Kidney epithelial cell (primary cell): ENCODE measurements at regions not wholly inside any gene's neighbourhood (a gene's known extent, or its start where the extent isn't known, plus 50 kb on each side); places are given as distances from the start of the nearest gene placed in this dataset.

Source experiments
- DNase-seq: peaks from one replicate; pipeline ENCODE4 v3.0.0-alpha.2; 2010; ENCODE audit warnings: low read depth
- H3K27me3 ChIP-seq: 2 replicates; pipeline ENCODE4 v1.6.0; 2011; ENCODE audit warnings: low read length; ENCODE audit not compliant: control insufficient read depth, insufficient read depth
- H3K36me3 ChIP-seq: 2 replicates; pipeline ENCODE4 v1.5.1; 2011; ENCODE audit warnings: low read length; ENCODE audit not compliant: control insufficient read depth, insufficient read depth
- H3K4me3 ChIP-seq: 2 replicates; pipeline ENCODE4 v1.5.1; 2011; ENCODE audit warnings: low read depth, mild to moderate bottlenecking, control low read depth, low read length
- TF ChIP-seq, protein P1 (sequence below): IDR thresholded peaks from 2 replicates; pipeline ENCODE4 v1.5.1; 2011; ENCODE audit warnings: mild to moderate bottlenecking, moderate library complexity, low read length, control low read depth, inconsistent platforms; ENCODE audit not compliant: insufficient read depth, poor library complexity, severe bottlenecking

- H3K4me3 ChIP-seq = no peak overlapping the region
- no peaks in the 10 kb centered on the region for H3K36me3 ChIP-seq
- no peaks in the 10 kb centered on the region for H3K27me3 ChIP-seq
- no peak for DNase-seq
- TF ChIP-seq, protein P1, sequence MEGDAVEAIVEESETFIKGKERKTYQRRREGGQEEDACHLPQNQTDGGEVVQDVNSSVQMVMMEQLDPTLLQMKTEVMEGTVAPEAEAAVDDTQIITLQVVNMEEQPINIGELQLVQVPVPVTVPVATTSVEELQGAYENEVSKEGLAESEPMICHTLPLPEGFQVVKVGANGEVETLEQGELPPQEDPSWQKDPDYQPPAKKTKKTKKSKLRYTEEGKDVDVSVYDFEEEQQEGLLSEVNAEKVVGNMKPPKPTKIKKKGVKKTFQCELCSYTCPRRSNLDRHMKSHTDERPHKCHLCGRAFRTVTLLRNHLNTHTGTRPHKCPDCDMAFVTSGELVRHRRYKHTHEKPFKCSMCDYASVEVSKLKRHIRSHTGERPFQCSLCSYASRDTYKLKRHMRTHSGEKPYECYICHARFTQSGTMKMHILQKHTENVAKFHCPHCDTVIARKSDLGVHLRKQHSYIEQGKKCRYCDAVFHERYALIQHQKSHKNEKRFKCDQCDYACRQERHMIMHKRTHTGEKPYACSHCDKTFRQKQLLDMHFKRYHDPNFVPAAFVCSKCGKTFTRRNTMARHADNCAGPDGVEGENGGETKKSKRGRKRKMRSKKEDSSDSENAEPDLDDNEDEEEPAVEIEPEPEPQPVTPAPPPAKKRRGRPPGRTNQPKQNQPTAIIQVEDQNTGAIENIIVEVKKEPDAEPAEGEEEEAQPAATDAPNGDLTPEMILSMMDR = no peak
These were observed 59.2 kb upstream of the SPAG17 start for GRCh38 chr1:118244194-118244593.

DNA sequence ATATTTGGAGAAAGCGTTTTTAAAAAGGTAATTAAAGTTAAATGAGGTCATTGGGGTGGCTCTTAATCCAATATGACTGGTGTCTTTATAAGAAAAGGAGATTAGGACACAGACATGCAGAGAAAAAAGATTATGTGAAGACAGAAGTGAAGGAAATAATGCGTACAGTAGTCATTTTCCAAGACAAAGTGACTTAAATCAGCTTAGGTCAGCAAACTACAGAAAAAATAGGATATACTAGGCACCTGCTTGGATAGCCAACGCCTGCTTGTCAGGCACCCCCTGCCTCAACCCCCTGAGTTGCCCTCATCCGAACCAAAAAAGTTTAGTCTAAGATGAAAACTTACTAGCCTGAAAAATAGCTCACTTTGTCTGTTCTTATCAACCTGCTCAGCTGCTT is 58.2 kb upstream of the SPAG17 start:
- H3K27me3 ChIP-seq = no peaks in the 10 kb centered on the region
- DNase-seq = no peak
- no peak overlapping the region for H3K4me3 ChIP-seq
- TF ChIP-seq, protein P1 = no peak
- H3K36me3 ChIP-seq = no peaks in the 10 kb centered on the region
